ENCODE measurements at regions not wholly inside any gene's neighbourhood (a gene's known extent, or its start where the extent isn't known, plus 50 kb on each side); places are given as distances from the start of the nearest gene placed in this dataset.

DNA sequence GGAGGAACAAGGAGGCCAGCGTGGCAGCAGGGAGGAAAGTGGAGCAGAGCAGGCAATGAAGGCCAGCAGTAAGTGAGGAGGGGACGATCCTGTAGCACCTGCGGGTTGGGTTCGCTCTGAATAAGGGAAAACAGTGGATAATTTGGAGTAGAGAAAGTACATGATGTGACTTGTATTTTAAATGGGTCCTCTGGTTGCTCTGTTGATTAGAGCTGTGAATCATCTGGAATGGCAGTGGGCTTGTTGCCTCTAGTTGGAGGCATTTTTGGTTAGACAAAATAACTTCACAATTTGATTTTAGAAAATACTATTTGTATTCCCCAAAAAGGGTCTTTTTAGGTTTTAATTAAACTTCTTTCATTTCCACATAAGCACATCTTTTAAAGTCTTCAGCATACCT, 277.4 kb downstream of the ARL4A start:
- TF ChIP-seq, protein P1, sequence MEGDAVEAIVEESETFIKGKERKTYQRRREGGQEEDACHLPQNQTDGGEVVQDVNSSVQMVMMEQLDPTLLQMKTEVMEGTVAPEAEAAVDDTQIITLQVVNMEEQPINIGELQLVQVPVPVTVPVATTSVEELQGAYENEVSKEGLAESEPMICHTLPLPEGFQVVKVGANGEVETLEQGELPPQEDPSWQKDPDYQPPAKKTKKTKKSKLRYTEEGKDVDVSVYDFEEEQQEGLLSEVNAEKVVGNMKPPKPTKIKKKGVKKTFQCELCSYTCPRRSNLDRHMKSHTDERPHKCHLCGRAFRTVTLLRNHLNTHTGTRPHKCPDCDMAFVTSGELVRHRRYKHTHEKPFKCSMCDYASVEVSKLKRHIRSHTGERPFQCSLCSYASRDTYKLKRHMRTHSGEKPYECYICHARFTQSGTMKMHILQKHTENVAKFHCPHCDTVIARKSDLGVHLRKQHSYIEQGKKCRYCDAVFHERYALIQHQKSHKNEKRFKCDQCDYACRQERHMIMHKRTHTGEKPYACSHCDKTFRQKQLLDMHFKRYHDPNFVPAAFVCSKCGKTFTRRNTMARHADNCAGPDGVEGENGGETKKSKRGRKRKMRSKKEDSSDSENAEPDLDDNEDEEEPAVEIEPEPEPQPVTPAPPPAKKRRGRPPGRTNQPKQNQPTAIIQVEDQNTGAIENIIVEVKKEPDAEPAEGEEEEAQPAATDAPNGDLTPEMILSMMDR (IDR thresholded peaks at IDR 0.05; ENCODE audit: insufficient read depth, low read length) = no peak
- TF ChIP-seq POLR2AphosphoS5 (IDR thresholded peaks at IDR 0.05; ENCODE audit: low read depth) (no peak), SPI1 (IDR thresholded peaks at IDR 0.05; ENCODE audit: borderline replicate concordance, low read depth) (no peak), REST (IDR thresholded peaks at IDR 0.05; ENCODE audit: insufficient replicate concordance, low read depth) (no peak), GABPA (IDR thresholded peaks at IDR 0.05; ENCODE audit: low read depth) (no peak)
